Activated naive CD8-positive, alpha-beta T cell treated with anti-CD3 and anti-CD28 coated beads, Interleukin-2, amount 50 U/mL, for 16 hours (primary cell): ENCODE measurements at regions not wholly inside any gene's neighbourhood (a gene's known extent, or its start where the extent isn't known, plus 50 kb on each side); places are given as distances from the start of the nearest gene placed in this dataset.
A peak's percentile ranks its signal among the peaks of the same experiment; 100 is the strongest.

Source experiments
- DNase-seq: peaks from one replicate; pipeline ENCODE4 v3.0.0-alpha.2; 2020; ENCODE audit warnings: low read depth, low spot score

GRCh38 chr22:23522623-23523251 is 57.4 kb downstream of the IGLL1 start:
- no peak for DNase-seq

DNA sequence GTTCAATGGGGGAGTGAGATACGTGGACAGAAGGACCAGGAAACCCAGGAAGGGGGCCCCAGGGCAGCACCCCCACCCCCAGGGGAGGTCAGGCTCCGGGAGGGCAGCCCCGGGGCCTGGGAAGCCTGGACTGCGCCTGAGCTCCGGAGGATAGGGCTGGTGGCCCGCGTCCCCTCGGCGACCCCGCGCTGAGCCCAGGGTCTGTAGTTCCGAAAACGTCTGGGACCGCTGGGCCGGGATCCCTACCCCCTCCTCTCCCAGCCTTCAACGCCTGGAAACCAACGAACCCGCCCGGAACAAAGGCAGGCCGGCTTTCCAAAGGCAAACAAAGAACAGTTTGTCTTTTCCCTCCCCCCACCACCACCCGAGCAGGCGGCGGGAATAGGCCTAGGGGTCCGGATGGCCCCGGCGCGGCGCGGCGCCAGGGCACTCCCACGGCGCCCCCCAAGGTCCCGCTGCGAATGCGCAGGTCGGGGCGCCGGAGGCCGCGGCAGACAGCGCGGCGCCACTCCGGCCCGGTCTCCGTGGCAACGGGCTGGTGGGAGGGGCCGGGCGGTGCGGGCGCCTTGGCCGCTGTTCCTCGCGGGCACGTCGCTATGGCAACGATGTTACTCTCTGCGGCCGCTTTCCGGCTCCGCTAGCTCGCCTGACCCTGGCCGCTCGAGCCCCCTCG is 58.5 kb downstream of the IGLL1 start:
- DNase-seq: peak; percentile 6

DNA sequence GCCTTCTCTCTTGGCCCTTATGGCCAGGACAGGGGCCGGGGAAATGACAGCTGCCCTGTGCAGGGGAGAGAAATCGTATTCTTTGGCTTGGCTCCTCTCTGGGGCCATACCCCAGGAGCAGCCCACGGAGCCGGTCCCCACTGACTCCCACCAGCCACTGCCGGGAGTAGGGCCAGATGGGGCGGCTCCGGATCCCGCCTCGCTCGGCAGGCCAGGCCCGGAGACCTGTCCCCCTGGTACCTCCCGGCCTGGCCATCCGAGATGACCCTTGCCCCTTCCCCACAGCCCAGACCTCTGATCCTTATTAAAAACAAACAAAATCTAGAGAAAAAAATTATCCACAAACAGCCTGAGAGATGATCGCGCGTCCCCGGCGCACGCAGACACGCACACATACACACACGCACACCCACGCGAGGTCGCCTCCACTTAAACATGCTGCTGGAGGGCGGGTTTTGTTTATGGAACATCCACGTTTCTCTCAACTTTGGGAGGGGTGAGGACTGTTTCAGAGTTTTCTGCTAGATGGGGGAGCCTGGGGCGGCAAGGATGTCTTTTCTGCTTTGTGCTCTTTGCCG is 59.1 kb downstream of the IGLL1 start:
- DNase-seq: no peak

DNA sequence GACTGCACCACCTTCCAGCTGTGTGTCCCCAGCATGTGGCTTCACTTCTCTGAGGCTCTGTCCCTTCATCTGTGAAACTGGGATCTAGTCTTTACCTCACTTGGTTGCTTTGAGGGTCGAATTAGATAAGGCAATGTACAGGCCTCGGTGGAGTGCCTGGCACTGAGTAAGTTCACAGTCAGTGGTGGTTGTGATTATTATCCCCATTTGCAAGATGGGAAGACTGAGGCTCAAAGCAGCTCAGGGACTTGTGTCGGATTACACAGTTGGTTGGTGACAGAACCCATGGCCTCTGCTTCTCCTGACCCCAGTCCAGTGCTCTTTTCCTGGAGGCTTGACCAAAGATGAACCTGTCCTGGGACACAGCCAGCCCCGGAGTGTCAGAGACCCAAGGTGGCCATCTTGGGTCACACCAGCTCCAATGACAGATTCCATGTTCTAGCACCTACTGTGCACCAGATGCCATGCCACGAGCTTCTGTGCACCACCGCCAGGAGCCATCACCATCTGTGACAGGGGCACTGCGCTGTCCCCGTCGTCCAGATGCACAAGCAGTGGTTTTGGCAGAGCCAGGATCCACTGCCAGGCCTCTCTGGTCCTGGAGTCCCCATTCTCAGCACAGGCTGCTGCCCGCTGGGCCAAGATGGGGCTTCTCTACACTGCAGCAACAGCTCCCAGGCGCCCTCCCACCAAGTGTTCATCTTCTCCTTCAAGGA is 60.5 kb downstream of the IGLL1 start:
- no peak for DNase-seq

DNA sequence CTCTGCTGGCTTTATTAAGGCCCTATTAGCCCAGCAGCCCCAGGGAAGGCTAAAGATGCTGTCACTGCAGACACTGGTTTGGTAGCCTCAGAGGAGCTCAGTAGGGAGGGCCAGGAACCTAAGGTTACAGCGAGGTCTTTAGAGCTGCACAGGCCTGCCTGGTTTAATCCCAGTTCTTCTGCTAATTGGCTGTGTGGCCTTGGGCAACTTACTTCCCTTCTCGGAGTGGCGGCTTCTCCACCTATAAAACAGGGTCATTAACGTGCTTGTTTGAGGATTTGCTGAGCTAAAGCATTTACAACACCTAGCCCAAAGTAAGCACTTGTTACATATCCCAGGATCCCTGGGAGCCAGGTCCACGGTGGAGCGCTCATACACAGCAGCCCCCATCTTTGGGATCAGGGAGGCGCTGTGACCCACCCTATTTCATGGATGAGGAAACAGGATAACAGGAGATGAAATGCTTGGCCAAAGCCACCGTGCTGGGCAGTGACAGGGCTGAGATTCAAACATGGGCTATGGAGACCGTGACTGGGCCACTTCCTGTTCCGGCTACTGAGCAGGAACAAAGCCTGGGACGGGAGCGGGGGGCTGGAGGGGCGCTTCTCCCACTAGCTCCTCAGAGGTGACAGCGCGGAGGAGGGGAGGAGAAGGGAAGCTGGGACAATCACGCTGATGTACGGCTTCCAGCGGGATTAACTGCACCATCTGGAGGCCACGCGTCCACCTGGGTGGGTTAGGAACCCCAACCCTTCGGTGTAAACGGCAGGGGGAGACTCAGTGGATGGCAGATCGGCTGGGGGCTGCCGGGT is 61.5 kb downstream of the IGLL1 start:
- no peak for DNase-seq

DNA sequence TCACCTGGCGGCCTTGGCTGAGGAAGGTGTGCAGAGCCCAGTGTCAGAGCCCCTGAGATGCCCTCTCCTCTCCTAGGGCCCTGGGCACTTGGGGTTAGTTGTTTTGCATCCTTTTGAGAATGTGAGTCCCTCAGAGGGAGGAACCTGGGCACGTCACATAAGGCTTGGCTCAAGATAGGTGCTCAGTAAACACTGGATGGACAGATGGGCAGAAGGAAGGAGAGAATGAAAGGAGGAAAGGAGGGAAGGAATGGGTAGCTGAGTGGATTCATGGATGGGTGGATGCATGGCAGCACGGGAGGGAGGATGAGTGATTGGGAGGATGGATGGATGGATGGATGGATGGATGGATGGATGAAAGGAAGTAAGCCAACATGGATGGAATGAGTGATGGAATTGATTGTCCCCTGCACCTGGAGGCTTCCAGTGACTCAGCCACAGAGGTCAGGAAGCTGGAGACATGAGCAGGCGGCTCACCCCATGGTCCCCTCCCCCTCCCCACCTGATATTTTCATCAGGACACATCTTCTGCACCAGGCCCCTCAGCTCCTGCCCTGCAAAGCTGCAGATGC is 62.2 kb downstream of the IGLL1 start:
- no peak for DNase-seq

- no peak for DNase-seq
Observed at GRCh38 chr22:23516304-23516703, 63.8 kb downstream of the IGLL1 start.

DNA sequence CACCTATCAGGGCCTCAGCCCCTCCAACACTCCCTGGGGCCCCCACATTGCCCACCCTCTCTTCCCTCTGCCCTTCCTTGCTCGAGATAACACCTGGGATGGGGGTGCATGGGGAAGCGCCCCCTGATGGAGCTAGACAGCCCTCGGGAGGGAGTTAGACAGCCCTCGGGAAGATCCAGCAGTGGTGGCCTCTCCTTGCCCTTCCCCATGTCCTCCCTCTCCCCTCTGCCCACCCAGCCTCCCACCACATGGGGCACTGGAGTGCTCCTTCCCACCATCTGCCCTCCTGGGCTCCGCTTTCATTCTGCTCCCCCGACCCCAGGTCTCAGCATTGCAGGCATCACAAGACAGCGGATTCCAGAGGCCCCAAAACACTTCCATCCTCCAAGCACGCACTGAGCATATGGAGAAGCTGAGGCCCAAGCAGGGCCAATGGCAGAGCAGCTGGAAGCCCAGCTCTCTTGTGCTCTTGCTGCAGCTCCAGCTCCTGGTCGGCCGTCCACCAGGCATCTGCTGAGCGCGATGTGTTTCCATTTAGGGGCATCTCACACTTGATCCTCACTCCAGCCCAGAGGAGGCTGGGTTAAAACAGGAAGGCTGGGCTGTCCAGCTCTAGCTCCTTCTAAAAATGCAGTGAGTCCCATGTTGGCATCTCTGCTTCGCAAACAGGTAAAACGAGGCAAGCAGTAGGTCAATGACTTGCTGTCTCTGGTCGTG is 65.6 kb downstream of the IGLL1 start:
- DNase-seq: no peak

DNA sequence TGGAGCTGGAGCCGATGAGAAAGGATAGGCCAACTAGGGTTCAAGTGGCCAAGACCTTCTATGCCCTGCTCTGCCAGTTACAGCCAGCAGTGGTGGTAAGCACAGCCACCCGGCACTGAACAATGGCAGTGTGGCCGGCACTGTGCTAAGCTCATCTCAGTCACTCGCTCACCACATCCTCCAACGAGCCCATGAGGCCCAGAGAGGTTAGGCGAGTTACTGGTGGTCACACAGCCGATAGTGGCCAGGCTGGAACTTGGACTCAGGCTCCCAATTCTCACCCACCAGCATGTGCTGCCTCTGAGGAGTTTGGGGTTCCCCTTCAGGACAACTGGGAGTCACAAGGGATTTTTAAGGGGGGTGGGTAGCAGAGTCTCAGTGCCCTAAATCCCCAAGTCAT is 66.4 kb downstream of the IGLL1 start:
- no peak for DNase-seq

DNA sequence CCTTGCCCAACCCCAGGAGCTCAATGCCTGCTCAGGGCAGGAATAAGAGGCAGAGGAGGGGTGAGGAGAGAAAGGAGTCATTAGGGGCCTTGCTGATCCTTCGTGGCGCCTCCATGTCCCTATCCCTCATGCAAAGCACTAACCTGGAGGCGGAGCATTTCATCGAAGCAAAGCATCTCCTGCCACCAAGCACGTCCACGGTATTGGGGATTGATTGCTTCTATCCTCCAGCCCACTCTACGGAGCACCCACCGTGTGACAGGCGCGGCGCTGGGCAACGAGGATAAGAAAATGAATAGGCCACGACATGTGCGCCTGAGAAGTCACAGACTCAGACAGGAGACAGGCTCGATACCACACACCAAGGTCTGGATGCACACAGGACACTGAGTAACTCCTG is 67.0 kb downstream of the IGLL1 start:
- DNase-seq: no peak

- DNase-seq: no peak
Observed at GRCh38 chr22:23512721-23513120, 67.4 kb downstream of the IGLL1 start.

- DNase-seq: no peak
Observed at GRCh38 chr22:23512348-23512705, 67.8 kb downstream of the IGLL1 start.

- no peak for DNase-seq
Observed at GRCh38 chr22:23511627-23512347, 68.3 kb downstream of the IGLL1 start.

- DNase-seq: no peak
Observed at GRCh38 chr22:23509571-23510302, 70.4 kb downstream of the IGLL1 start.

GRCh38 chr22:23504516-23504915 is 75.6 kb downstream of the IGLL1 start:
- DNase-seq: no peak

GRCh38 chr22:23503736-23504440 is 76.2 kb downstream of the IGLL1 start:
- DNase-seq: no peak

DNA sequence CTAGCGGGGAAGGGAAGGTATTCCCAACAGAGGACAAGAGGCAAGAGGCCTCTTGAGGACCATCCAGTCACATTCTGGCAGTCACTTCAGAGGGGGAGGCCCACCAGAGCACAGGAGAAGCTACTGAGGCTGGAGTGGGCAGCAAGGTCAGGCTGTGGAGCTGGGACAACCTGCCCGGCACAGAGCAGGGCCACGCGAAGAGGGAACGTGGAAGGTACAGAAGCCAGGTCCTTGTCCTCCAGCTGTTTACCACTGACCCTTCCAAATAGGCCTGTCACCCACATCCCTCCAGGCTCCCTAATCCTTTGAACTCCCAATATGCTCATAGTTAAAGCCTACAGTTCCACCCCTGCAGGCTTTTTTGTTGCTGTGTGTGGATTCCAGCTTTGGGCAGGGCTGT is 76.9 kb downstream of the IGLL1 start:
- no peak for DNase-seq

DNA sequence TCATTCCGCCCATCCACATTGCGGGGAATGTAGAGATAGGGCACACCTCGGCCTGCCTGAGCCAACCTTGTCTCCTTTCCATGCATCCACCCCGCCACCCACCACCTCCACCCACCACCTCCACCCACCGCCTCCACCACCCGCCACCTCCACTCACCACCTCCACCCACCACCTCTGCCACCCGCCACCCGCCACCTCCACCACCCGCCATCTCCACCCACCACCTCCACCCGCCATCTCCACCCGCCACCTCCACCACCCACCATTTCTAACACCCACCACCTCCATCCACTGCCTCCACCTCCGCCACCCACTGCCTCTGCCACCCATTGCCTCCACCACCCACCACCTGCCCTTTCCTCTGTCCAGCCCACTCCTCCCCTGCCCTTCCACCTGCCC is 78.4 kb downstream of the IGLL1 start:
- DNase-seq: no peak

DNA sequence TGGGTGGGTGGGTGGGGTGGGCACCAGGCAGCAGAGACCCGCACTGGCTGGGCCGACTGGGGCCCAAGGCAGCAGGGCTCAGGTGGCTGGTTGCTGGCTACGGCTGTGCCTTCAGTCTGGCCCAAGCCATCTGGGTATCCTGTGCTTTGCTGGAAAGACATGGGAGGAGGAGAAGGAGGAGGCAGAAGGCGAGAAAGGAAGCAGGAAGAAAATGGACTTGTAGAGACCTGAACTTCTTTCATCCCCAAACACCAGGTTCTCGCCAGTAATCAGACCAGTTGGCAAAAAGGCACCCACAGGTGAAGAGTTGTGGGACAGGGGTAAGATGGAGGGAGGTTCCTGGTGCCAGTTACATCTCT is 78.8 kb downstream of the IGLL1 start:
- DNase-seq: no peak
